PC-9 (cell line): ENCODE measurements at regions not wholly inside any gene's neighbourhood (a gene's known extent, or its start where the extent isn't known, plus 50 kb on each side); places are given as distances from the start of the nearest gene placed in this dataset.

Experiments used
- BruUV-seq: library from RNA; stranded (reverse); fragments of 400-500 nt; replicated peaks from 2 replicates; lab custom pipeline; 2021; lab: Mats Ljungman, UMichigan
- CTCF ChIA-PET: fragments of 300-600 bp; sonication (Branson Sonifier 250); formaldehyde crosslinking; loops from one replicate; lab custom pipeline; 2022; ENCODE audit warnings: antibody characterized with exemption; lab: Charles Lee
- POLR2A ChIA-PET: fragments of 300-600 bp; sonication (Branson Sonifier 250); formaldehyde crosslinking; loops from one replicate; lab custom pipeline; 2022; ENCODE audit warnings: antibody characterized with exemption; ENCODE audit not compliant: unreplicated experiment; lab: Charles Lee
- DNase-seq, 2 experiments: peaks; one replicate each; pipeline versions ENCODE4 v3.0.0 to v3.0.0-alpha.2; 2015 to 2022; ENCODE audit warnings: mixed read lengths in 1 of 2
- H2AFZ ChIP-seq: fragments of 200-600 bp; sonication (generic); 2 replicates; pipeline ENCODE4 v1.8.1; 2017; ENCODE audit warnings: antibody characterized with exemption
- H3F3A ChIP-seq: fragments of 200-600 bp; sonication (generic); 2 replicates; pipeline ENCODE4 v1.8.1; 2017; ENCODE audit warnings: antibody characterized with exemption, mild to moderate bottlenecking, low read depth; ENCODE audit not compliant: insufficient read depth
- H3K27ac ChIP-seq: fragments of 200-600 bp; sonication (generic); 2 replicates; pipeline ENCODE4 v1.6.1; 2016; ENCODE audit warnings: mixed run types
- H3K27me3 ChIP-seq: fragments of 200-600 bp; sonication (generic); 2 replicates; pipeline ENCODE4 v1.6.1; 2016; ENCODE audit warnings: low read depth, mixed run types; ENCODE audit not compliant: insufficient read depth
- H3K36me3 ChIP-seq: fragments of 200-600 bp; sonication (generic); 2 replicates; pipeline ENCODE4 v1.6.1; 2016; ENCODE audit warnings: low read depth, mixed run types
- H3K4me1 ChIP-seq: fragments of 200-600 bp; sonication (generic); replicated peaks from 2 replicates; pipeline ENCODE4 v1.6.1; 2016; ENCODE audit warnings: mixed run types; ENCODE audit not compliant: insufficient read depth
- H3K4me2 ChIP-seq: fragments of 200-600 bp; sonication (generic); 2 replicates; pipeline ENCODE4 v1.6.1; 2017; ENCODE audit warnings: mixed run types
- H3K4me3 ChIP-seq: fragments of 200-600 bp; sonication (generic); 2 replicates; pipeline ENCODE4 v1.6.1; 2016; ENCODE audit warnings: mixed run types
- H3K79me2 ChIP-seq: fragments of 200-600 bp; sonication (generic); 2 replicates; pipeline ENCODE4 v1.6.1; 2017; ENCODE audit warnings: low read depth, mixed run types
- H3K9me2 ChIP-seq: fragments of 200-600 bp; sonication (generic); 2 replicates; pipeline ENCODE4 v1.8.1; 2017; ENCODE audit warnings: mild to moderate bottlenecking; ENCODE audit not compliant: insufficient read depth
- H3K9me3 ChIP-seq: fragments of 200-600 bp; sonication (generic); 2 replicates; pipeline ENCODE4 v1.8.1; 2016; ENCODE audit warnings: low read depth; ENCODE audit not compliant: insufficient read depth
- H4K20me1 ChIP-seq: fragments of 200-600 bp; sonication (generic); 2 replicates; pipeline ENCODE4 v1.8.1; 2017; ENCODE audit not compliant: insufficient read depth
- EZH2 ChIP-seq: fragments of 200-600 bp; sonication (generic); IDR thresholded peaks from 2 replicates; pipeline ENCODE4 v1.8.0; 2017; ENCODE audit warnings: antibody characterized with exemption, low read depth
- intact Hi-C: fragments of 100-400 bp; cut with micrococcal nuclease; formaldehyde crosslinking; loops from one replicate; pipeline ENCODE4 v1.10.0; 2022; ENCODE audit not compliant: unreplicated experiment
- TF ChIP-seq, protein P1 (sequence below): fragments of 200-600 bp; sonication (generic); conservative IDR thresholded peaks from 2 replicates; pipeline ENCODE4 v1.6.1; 2017; ENCODE audit warnings: mixed run types, antibody characterized with exemption, mild to moderate bottlenecking, moderate library complexity

DNA sequence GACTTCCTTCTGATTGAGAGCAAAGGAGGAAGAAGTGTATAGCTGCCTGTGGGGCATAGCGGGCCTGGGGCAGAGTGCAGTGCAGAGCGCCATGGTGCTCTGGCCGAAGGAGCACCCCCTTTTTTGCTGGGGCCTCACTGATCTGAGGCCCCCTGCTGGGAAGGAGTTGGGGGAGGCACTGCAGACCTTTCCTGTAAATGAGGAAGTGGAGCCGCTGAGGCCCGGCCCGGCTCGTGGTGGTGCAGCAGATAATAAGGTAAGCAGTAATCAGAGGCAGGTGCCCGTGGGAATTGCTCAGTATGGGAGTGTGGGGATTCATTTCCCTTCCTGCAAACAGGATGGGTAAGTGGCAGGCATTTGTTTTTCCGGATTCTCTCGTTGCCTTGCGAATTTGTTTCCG is 373.7 kb upstream of the MKI67 start:
- DNase-seq: no peak
- H3K27ac ChIP-seq: no peak overlapping the region
- no peaks in the 10 kb centered on the region for H4K20me1 ChIP-seq
- intact Hi-C loops: no loop called here
- no peak overlapping the region for H3K4me3 ChIP-seq
- CTCF ChIA-PET: no interaction called here
- no peaks in the 10 kb centered on the region for H3K9me2 ChIP-seq
- H3K9me3 ChIP-seq: no peaks in the 10 kb centered on the region
- POLR2A ChIA-PET: no interaction called here
- H3K4me1 ChIP-seq: no peaks in the 10 kb centered on the region
- no peaks in the 10 kb centered on the region for H3K79me2 ChIP-seq
- H3K4me2 ChIP-seq: no peak overlapping the region
- no peak overlapping the region for H2AFZ ChIP-seq
- H3K36me3 ChIP-seq: no peaks in the 10 kb centered on the region
- TF ChIP-seq, protein P1, sequence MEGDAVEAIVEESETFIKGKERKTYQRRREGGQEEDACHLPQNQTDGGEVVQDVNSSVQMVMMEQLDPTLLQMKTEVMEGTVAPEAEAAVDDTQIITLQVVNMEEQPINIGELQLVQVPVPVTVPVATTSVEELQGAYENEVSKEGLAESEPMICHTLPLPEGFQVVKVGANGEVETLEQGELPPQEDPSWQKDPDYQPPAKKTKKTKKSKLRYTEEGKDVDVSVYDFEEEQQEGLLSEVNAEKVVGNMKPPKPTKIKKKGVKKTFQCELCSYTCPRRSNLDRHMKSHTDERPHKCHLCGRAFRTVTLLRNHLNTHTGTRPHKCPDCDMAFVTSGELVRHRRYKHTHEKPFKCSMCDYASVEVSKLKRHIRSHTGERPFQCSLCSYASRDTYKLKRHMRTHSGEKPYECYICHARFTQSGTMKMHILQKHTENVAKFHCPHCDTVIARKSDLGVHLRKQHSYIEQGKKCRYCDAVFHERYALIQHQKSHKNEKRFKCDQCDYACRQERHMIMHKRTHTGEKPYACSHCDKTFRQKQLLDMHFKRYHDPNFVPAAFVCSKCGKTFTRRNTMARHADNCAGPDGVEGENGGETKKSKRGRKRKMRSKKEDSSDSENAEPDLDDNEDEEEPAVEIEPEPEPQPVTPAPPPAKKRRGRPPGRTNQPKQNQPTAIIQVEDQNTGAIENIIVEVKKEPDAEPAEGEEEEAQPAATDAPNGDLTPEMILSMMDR: no peak
- no peak for TF ChIP-seq EZH2
- BruUV-seq: no TSS peak
- H3F3A ChIP-seq: no peaks in the 10 kb centered on the region
- peaks cover 40% of the 10 kb centered on the region for H3K27me3 ChIP-seq

DNA sequence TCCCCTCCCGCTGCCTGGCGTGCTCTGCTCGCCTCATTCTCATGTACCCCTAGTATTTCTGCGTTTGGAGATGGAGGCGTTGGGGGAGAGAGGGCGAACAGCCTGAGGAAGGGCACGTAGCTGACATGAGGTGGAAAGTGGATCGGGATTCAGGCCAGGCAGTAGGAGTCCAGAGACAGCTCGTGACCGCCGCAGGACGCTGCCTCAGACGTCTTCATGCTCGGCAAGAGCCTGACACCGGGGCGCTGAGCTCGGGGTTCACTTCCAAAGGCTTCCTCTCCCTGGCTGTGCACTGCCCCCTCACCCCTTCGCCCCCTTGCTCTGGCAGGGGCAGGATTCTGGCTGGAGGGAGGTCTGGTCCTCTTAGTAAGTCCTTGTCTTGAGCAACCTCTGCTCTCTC is 374.4 kb upstream of the MKI67 start:
- POLR2A ChIA-PET: no interaction called here
- H3K9me3 ChIP-seq: no peaks in the 10 kb centered on the region
- no peaks in the 10 kb centered on the region for H3K36me3 ChIP-seq
- no peaks in the 10 kb centered on the region for H3K9me2 ChIP-seq
- no peaks in the 10 kb centered on the region for H3F3A ChIP-seq
- intact Hi-C loops: no loop called here
- no TSS peak for BruUV-seq
- H3K4me3 ChIP-seq: no peak overlapping the region
- H3K79me2 ChIP-seq: no peaks in the 10 kb centered on the region
- H3K4me1 ChIP-seq: no peaks in the 10 kb centered on the region
- DNase-seq: no peak
- H3K27me3 ChIP-seq: peaks cover 42% of the 10 kb centered on the region
- no peaks in the 10 kb centered on the region for H4K20me1 ChIP-seq
- H3K27ac ChIP-seq: no peak overlapping the region
- H2AFZ ChIP-seq: no peak overlapping the region
- TF ChIP-seq EZH2: no peak
- TF ChIP-seq, protein P1: no peak
- CTCF ChIA-PET: no interaction called here
- no peak overlapping the region for H3K4me2 ChIP-seq

GRCh38 chr10:128505346-128505745 is 379.1 kb upstream of the MKI67 start:
- DNase-seq: no peak
- no peak overlapping the region for H3K4me3 ChIP-seq
- no peaks in the 10 kb centered on the region for H3K4me1 ChIP-seq
- H3K4me2 ChIP-seq: no peak overlapping the region
- H3K9me3 ChIP-seq: no peaks in the 10 kb centered on the region
- BruUV-seq: no TSS peak
- peaks cover 30% of the 10 kb centered on the region for H3K27me3 ChIP-seq
- intact Hi-C loops: no loop called here
- TF ChIP-seq EZH2: no peak
- TF ChIP-seq, protein P1: no peak
- no peaks in the 10 kb centered on the region for H3K79me2 ChIP-seq
- no peaks in the 10 kb centered on the region for H3K36me3 ChIP-seq
- POLR2A ChIA-PET: no interaction called here
- H4K20me1 ChIP-seq: no peaks in the 10 kb centered on the region
- CTCF ChIA-PET: no interaction called here
- H2AFZ ChIP-seq: no peak overlapping the region
- H3K27ac ChIP-seq: no peak overlapping the region
- H3F3A ChIP-seq: no peaks in the 10 kb centered on the region
- H3K9me2 ChIP-seq: no peaks in the 10 kb centered on the region
